WI38 (cell line): ENCODE measurements at regions not wholly inside any gene's neighbourhood (a gene's known extent, or its start where the extent isn't known, plus 50 kb on each side); places are given as distances from the start of the nearest gene placed in this dataset.
"Not testable (repeated sequence)": the region's sequence is repeated elsewhere in the genome, so short reads cannot be mapped to it uniquely, and the experiment has no call there.

Experiments
- H3K4me3 ChIP-seq: 2 replicates; pipeline ENCODE4 v1.5.1; 2011; ENCODE audit warnings: low read depth, mild to moderate bottlenecking, control low read depth, low read length
- TF ChIP-seq, protein P1 (sequence below): IDR thresholded peaks from 2 replicates; pipeline ENCODE4 v1.5.1; 2012; ENCODE audit warnings: low read depth, mild to moderate bottlenecking, control low read depth, low read length

DNA sequence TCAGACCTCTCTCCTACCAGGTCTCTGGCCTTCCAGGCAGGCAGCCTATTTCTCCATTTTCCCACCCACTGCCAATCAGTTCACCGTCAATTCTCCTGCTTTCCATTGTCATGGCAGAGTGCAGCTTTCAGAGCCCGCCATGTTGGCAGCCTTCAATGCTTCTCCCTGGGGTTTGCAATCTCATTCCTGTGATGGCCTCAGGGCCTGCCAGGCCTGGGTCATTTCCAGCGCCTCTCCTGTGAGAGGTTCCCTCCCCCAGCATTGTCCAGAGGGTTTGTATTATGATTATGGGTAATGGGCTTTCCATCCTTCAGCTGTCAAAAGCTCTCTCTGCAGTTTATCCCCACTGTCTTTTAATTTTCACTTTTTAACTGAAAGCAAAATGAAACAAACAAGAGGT lies 716.6 kb upstream of the CDH8 start:
- TF ChIP-seq, protein P1, sequence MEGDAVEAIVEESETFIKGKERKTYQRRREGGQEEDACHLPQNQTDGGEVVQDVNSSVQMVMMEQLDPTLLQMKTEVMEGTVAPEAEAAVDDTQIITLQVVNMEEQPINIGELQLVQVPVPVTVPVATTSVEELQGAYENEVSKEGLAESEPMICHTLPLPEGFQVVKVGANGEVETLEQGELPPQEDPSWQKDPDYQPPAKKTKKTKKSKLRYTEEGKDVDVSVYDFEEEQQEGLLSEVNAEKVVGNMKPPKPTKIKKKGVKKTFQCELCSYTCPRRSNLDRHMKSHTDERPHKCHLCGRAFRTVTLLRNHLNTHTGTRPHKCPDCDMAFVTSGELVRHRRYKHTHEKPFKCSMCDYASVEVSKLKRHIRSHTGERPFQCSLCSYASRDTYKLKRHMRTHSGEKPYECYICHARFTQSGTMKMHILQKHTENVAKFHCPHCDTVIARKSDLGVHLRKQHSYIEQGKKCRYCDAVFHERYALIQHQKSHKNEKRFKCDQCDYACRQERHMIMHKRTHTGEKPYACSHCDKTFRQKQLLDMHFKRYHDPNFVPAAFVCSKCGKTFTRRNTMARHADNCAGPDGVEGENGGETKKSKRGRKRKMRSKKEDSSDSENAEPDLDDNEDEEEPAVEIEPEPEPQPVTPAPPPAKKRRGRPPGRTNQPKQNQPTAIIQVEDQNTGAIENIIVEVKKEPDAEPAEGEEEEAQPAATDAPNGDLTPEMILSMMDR: no peak
- no peak overlapping the region for H3K4me3 ChIP-seq

DNA sequence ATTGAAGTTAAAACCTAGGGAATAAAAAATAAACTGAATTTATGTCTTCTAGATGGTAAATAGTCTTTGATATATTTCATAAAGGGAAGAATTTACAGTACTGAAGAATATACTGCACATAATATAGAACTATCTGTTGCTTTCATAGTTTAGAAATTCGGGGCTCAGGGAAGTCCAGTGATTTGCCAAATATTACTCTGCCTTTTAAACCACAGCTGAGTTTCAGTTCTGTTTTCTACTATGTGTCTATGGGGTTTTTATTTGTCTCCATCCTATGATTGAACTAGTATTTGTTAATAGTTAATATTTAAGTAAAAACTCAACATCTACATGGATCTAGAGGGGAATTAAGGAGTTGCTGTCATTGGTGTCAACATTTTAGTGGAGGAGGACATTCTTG lies 715.0 kb upstream of the CDH8 start:
- no peak overlapping the region for H3K4me3 ChIP-seq
- TF ChIP-seq, protein P1: no peak

- no peak overlapping the region for H3K4me3 ChIP-seq
- TF ChIP-seq, protein P1: no peak
These were observed 705.5 kb upstream of the CDH8 start for GRCh38 chr16:62741692-62742091.

DNA sequence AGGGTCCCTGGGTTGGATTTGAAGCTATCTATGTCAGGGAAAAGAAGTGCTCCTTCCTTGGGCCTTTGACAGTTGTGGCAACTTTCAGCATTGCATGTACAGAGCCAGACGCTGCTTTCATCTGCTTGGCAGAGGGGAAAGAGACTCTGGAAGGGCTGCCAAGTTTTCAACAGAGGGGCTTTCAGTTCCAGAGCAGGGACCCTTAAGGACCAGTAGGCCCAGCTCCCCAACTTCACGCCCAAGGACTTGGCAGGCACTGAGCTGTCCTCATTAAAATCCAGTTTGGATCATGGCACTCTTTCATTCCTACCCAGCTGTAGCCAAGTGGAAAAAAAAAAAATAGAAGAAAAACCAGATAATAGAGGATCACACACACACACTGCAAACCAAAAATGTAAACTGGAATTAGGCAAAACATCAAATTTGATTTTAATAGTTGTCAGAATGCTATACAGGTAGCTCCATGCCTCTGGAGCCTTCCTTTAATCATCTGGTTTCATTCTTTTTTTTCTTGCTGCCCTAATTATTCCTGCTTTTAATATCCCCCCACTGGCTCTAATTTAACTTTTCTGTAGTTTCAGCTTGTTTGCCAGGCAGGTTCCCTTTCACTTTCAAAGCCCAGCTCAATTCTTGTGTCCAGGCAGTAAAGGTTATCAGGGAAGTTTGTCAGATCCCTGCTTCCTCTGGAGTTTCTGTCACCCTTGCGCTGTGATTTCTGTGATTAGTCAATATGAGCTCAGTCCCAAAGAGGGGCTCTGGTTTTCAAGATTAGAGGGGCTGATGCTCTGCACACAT lies 702.6 kb upstream of the CDH8 start:
- H3K4me3 ChIP-seq: no peak overlapping the region
- TF ChIP-seq, protein P1: no peak

DNA sequence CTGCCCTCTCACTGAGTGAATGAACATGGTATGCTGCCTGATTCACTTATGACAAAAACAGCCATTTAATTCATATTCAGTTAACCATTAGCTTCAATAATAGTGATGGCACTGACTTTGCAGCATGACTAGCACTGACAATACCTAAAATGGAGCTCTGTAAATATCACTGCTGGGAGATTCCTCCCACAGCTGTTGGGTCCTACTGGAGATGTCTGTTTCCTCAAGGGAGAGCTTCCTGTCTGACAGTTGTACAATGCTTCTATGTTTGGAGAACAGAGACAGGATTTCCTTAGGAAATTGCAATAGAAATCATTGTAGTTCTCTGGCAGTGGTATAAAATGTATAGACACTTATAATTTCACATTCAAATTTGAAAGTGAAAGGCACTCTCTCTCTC lies 695.9 kb upstream of the CDH8 start:
- TF ChIP-seq, protein P1: no peak

GRCh38 chr16:62724670-62725269 lies 688.5 kb upstream of the CDH8 start:
- H3K4me3 ChIP-seq: not testable (repeated sequence)

More for the DNA sequence above, 695.9 kb upstream of the CDH8 start:
- no peak overlapping the region for H3K4me3 ChIP-seq

GRCh38 chr16:62720651-62721050 lies 684.4 kb upstream of the CDH8 start:
- no peak overlapping the region for H3K4me3 ChIP-seq
- TF ChIP-seq, protein P1: no peak
